SK-N-SH treated with all-trans-retinoic acid at 6 μM for 48 hours (cell line): ENCODE measurements at regions not wholly inside any gene's neighbourhood (a gene's known extent, or its start where the extent isn't known, plus 50 kb on each side); places are given as distances from the start of the nearest gene placed in this dataset.

ENCODE experiments used
- ARNTL ChIP-seq: fragments of 450-650 bp; formaldehyde crosslinking; IDR thresholded peaks from 2 replicates; pipeline ENCODE4 v1.5.0; 2020; ENCODE audit warnings: low read depth, mild to moderate bottlenecking, moderate library complexity, borderline replicate concordance
- ESRRG ChIP-seq: fragments of 250-450 bp; sonication (Bioruptor Pico); IDR thresholded peaks from 2 replicates; pipeline ENCODE4 v1.6.1; 2021; ENCODE audit warnings: mild to moderate bottlenecking
- GLIS3 ChIP-seq: fragments of 250-450 bp; sonication (Bioruptor Pico); IDR thresholded peaks from 2 replicates; pipeline ENCODE4 v1.5.0; 2020; ENCODE audit warnings: mild to moderate bottlenecking, moderate library complexity
- OSR1 ChIP-seq: fragments of 250-450 bp; sonication (Bioruptor Pico); IDR thresholded peaks from 2 replicates; pipeline ENCODE4 v1.8.0; 2022; ENCODE audit warnings: moderate library complexity, mild to moderate bottlenecking, inconsistent platforms
- PATZ1 ChIP-seq: fragments of 250-450 bp; sonication (Bioruptor Pico); IDR thresholded peaks from 2 replicates; pipeline ENCODE4 v1.8.0; 2020; ENCODE audit warnings: mild to moderate bottlenecking, moderate library complexity, borderline replicate concordance
- PPARA ChIP-seq: fragments of 250-450 bp; sonication (Bioruptor Pico); IDR thresholded peaks from 2 replicates; pipeline ENCODE4 v1.5.0; 2020; ENCODE audit warnings: mild to moderate bottlenecking, borderline replicate concordance
- SNAI2 ChIP-seq: fragments of 250-450 bp; sonication (Bioruptor Pico); IDR thresholded peaks from 2 replicates; pipeline ENCODE4 v1.5.0; 2020; ENCODE audit warnings: mild to moderate bottlenecking, moderate library complexity
- TOX ChIP-seq: fragments of 250-450 bp; sonication (Bioruptor Pico); IDR thresholded peaks from 2 replicates; pipeline ENCODE4 v1.8.0; 2021; ENCODE audit warnings: mild to moderate bottlenecking, moderate library complexity, borderline replicate concordance
- ZC3H10 ChIP-seq: fragments of 250-450 bp; sonication (Bioruptor Pico); IDR thresholded peaks from 2 replicates; pipeline ENCODE4 v1.5.1; 2021; ENCODE audit warnings: mild to moderate bottlenecking, moderate library complexity
- ZFP3 ChIP-seq: fragments of 250-450 bp; sonication (Bioruptor Pico); IDR thresholded peaks from 2 replicates; pipeline ENCODE4 v1.5.0; 2020; ENCODE audit warnings: mild to moderate bottlenecking, moderate library complexity
- ZNF565 ChIP-seq: fragments of 450-650 bp; formaldehyde crosslinking; conservative IDR thresholded peaks from 2 replicates; pipeline ENCODE4 v1.5.0; 2020; ENCODE audit warnings: low read depth, mild to moderate bottlenecking, moderate library complexity
- TF ChIP-seq, protein P1 (sequence below): fragments of 250-450 bp; sonication (Bioruptor Pico); IDR thresholded peaks from 2 replicates; pipeline ENCODE4 v1.8.0; 2021; ENCODE audit warnings: low read depth, mild to moderate bottlenecking, moderate library complexity, borderline replicate concordance
- TF ChIP-seq, protein P2 (sequence below): fragments of 250-450 bp; sonication (Bioruptor Pico); IDR thresholded peaks from 2 replicates; pipeline ENCODE4 v1.5.1; 2020; ENCODE audit warnings: low read depth, mild to moderate bottlenecking, moderate library complexity

DNA sequence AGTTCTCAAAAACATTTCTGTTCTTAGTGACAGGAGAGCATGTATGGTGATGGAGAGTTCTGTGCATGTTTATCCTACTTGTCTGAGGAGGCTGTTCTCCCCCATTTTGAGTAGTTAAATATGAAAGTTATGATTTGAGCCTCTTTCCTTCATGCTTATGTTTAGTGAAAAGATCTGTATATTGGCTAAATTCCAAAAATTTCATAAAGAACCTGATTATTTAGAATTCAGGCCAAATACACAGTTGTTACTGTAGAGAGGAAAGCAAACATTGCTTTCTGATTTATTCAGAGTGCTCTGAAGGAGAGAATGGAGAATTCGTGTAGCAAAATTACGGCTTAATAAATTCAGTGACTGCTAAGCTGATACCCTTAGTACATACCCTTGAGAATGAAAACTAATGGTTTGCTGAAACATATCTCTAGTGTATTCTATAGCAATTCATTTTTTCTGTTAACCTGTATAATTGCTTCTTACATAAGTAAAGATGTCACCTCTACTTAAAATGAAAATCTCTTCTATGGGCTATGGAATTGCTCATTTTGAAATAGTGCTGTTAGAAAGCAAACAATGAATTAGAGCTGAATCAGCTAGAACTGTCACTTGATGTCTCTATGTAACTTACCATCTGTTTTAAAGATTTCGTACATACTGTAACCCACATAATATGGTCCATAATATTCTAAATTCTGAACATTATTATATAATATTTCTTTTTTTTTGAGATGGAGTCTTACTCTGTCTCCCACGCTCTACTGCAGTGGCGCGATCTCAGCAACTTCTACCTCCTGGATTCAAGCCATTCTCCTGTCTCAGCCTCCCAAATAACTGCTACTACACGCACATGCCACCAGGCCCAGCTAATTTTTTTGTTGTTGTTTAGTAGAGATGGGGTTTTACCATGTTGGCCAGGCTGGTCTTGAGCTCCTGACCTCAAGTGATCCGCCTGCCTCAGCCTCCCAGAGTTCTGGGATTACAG is 417.0 kb upstream of the RGS6 start:
- TF ChIP-seq, protein P1, sequence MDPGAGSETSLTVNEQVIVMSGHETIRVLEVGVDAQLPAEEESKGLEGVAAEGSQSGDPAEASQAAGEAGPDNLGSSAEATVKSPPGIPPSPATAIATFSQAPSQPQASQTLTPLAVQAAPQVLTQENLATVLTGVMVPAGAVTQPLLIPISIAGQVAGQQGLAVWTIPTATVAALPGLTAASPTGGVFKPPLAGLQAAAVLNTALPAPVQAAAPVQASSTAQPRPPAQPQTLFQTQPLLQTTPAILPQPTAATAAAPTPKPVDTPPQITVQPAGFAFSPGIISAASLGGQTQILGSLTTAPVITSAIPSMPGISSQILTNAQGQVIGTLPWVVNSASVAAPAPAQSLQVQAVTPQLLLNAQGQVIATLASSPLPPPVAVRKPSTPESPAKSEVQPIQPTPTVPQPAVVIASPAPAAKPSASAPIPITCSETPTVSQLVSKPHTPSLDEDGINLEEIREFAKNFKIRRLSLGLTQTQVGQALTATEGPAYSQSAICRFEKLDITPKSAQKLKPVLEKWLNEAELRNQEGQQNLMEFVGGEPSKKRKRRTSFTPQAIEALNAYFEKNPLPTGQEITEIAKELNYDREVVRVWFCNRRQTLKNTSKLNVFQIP (CRISPR knock-in tag): no peak
- TF ChIP-seq ZFP3 (CRISPR knock-in tag) (no peak), PATZ1 (CRISPR knock-in tag) (no peak), ZNF565 (no peak), GLIS3 (no peak), ARNTL (CRISPR knock-in tag) (no peak), SNAI2 (CRISPR knock-in tag) (no peak), PPARA (no peak), OSR1 (CRISPR knock-in tag) (no peak), TOX (no peak), ZC3H10 (CRISPR knock-in tag) (no peak), ESRRG (CRISPR knock-in tag) (no peak)
- TF ChIP-seq, protein P2, sequence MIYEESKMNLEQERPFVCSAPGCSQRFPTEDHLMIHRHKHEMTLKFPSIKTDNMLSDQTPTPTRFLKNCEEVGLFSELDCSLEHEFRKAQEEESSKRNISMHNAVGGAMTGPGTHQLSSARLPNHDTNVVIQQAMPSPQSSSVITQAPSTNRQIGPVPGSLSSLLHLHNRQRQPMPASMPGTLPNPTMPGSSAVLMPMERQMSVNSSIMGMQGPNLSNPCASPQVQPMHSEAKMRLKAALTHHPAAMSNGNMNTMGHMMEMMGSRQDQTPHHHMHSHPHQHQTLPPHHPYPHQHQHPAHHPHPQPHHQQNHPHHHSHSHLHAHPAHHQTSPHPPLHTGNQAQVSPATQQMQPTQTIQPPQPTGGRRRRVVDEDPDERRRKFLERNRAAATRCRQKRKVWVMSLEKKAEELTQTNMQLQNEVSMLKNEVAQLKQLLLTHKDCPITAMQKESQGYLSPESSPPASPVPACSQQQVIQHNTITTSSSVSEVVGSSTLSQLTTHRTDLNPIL (CRISPR knock-in tag): no peak
